ENCODE measurements at regions not wholly inside any gene's neighbourhood (a gene's known extent, or its start where the extent isn't known, plus 50 kb on each side); places are given as distances from the start of the nearest gene placed in this dataset.

DNA sequence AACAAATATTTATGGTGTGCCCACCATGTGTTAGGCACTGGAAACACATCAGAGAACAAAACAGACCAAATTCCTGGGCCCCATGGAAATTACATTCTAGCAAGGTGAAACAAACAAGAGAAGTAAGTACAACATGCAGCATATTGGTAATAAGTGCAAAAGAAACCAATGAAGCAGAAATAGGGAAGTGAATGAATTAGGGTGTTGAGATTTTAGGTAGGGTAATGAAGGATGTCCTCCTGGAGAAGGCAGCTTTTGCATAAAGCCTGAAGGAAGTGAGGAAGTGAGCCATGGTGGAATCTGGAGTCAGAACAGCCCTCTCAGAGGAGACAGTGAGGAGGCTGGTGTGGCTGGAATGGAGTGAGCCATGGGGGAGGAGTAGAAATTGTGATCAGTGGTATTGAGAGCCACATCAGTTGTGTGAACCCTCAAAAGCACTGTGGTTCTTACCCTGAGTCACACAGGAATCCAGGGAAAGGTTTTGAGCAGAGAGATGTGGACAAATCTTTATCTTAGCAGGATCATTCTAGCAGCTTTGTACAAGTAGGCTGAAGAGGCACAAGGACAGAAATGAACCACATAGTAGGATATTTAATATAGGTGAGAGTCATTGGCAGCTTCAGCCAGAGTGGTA lies 52.7 kb upstream of the ARL15 start:
- TF ChIP-seq EZH2 (IDR thresholded peaks at IDR 0.05; ENCODE audit: low read length, missing control alignments) = no peak
- TF ChIP-seq, protein P1, sequence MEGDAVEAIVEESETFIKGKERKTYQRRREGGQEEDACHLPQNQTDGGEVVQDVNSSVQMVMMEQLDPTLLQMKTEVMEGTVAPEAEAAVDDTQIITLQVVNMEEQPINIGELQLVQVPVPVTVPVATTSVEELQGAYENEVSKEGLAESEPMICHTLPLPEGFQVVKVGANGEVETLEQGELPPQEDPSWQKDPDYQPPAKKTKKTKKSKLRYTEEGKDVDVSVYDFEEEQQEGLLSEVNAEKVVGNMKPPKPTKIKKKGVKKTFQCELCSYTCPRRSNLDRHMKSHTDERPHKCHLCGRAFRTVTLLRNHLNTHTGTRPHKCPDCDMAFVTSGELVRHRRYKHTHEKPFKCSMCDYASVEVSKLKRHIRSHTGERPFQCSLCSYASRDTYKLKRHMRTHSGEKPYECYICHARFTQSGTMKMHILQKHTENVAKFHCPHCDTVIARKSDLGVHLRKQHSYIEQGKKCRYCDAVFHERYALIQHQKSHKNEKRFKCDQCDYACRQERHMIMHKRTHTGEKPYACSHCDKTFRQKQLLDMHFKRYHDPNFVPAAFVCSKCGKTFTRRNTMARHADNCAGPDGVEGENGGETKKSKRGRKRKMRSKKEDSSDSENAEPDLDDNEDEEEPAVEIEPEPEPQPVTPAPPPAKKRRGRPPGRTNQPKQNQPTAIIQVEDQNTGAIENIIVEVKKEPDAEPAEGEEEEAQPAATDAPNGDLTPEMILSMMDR (conservative IDR thresholded peaks at IDR 0.05 in 1 of 2, IDR thresholded peaks at IDR 0.05 in 1 of 2; ENCODE audit: low read depth in 1 of 2, low read length in 2 of 2) = no peak
